ENCODE measurements at regions not wholly inside any gene's neighbourhood (a gene's known extent, or its start where the extent isn't known, plus 50 kb on each side); places are given as distances from the start of the nearest gene placed in this dataset.

DNA sequence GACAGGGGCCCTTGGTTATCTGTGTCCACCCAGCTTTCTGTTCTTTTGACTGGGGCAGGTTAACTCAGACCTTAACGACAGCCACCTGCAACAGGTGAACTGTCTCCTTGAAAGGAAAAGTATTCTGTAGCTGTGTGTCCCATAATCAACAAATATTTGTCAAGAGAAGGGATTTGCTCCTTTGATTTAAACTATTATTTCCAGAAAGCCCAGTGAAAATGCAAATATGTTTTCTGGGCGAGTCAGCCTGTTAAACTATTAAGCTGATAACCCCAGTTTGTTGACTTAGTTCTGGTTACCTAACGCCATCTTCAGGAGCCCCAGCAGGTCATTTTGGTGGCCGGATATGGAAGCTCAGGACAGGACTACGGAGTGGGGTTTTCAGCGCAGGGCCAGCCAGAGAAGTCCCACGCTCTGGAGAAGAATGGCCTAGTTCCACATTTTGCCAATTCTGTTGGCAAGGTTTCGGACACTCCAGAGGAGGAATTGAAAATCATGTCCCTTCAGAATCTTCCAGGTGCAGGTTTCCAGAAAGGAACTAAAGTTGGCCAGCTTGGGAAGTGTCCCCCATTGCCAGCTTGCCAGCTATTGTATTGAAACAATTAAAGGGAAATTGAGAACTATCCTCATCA, 54.5 kb downstream of the ADRA2A start:
- DNase-seq (ENCODE audit: low read depth in 2 of 2) = no peak

DNA sequence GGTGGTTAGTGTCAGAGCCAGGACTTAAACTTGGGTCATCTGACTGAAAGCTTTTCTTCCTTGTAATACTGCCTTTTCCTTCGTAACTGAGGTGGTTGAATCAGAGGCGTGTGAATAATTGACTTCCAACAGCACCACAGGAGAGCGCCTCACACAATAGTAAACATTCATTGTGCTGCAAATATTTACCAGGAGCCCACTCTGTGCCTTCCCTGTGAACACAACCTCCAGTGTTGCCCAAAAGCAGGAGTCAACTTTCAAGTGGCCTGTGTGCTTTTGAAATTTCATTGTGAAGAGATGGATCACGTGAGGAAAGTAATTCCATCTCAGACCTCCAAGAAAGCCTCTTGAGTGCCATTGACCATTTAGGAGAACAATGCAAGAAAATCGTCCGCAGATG, 60.2 kb downstream of the ADRA2A start:
- DNase-seq (ENCODE audit: low read depth in 2 of 2) = no peak

DNA sequence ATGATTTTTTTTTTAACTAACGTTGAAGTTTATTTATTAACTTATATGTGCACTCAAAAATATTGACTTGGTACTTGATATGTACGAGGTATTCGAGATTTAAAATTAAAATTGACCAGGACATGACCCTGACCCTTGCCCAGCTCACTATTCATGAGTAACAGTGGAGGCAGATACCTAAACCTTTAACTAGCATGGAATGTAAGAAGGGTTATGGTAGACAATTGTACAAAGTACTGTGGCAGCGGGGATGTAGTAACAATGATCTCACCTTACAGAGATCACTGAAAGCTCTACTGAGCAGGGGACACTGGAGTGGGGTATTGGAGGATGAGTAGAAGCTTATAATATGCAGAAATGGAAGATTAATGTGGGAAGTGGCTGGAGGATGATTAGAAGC, 60.8 kb downstream of the ADRA2A start:
- no peak for DNase-seq (ENCODE audit: low read depth in 2 of 2)

DNA sequence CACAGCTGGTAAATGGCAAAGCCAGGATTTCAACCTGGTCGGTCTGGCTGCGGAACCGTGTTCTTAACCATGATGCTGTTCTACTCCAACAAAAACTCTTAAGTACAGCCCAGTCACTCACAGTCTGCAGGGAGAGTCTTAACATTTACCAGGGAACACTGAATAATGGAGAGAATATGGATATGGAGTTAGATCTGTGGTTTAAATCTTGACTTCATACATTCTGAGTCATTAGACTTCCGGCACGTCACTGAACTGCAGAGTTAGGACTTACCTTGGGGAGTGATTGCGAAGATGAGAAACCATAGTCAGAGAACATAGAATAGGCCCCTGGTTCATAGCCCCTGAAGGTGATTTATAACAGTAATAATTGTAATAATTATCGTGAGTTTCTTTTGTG, 61.7 kb downstream of the ADRA2A start:
- DNase-seq (ENCODE audit: low read depth in 2 of 2) = no peak

DNA sequence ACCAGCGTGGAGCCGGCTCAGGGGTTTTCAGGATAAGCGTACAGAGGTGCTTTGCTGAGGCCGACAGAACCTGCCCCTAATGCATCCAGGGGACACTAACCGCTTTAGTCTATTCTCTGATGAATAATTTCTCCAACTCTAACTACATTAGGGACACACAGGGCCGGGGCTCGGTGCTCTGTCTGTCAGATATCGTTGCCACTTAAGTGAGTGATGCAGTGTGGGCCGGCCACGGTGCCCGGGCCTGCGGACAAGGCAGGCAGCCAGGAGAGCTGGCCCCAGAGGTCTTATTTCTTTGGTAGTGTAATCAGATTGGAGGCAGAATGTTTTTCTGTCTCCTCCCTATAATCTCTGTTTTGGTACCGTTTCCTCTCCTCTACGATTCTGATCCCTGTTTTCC, 62.7 kb downstream of the ADRA2A start:
- DNase-seq (ENCODE audit: low read depth in 2 of 2) = no peak

DNA sequence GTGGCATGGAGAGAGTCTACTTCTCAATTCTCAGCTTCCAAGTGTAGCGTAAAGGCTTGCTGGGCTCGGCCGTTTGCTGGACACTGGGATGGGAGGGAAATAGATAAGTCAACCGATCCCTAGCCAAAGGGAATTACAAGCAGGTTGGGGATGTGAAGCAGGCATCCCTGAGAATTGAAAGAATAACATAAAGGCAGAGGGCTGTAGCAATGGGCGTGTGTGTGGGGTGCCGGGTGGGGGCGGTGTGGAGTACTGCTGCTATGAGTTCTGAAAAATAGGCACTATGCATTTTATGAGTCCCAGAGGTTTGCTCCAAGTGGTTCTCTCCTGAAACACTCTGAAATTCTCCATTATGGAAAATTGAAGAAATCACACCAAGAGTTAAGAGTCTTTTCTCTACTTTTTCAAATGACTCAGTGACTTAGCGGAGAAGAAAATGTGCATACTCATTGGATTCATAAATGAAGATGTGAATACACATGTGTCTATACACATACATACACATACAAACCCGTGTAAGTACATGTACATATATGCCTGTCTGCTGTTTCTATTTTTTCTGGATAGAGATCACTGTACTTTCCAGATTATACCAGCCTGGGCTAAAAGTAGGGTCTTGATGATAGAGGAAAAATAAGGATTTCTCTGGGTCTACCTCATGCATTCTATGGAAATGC, 65.4 kb downstream of the ADRA2A start:
- DNase-seq (ENCODE audit: low read depth in 2 of 2) = no peak

DNA sequence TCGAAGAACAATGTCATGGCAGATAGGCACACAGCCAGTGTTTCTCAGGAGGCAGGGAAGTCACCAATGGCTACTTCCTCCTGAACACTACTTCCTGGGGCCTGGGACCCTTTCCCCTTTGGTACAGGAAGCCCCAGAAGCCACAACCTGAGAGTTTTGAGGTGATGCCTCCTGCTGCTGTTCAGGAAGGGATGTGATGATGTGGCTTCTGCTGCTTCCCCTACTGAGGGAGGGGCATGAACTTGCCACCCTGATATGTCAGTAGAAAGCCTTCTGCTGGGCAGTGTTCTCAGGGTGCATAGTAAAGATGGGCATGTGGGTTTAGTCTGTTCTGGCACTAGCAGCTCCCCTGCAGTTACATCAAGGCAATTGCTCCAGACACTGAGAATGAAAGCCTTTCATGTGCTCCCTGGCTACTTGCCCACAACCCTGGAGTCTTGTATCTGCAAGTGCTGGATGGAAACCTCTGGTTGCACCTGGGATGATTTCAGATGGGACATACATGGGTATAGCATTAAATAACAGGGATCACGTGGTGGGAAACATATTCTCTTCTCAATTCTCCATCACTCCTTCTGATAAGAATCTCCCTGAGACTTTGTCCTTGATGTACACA, 69.3 kb downstream of the ADRA2A start:
- DNase-seq (ENCODE audit: low read depth in 2 of 2) = no peak

DNA sequence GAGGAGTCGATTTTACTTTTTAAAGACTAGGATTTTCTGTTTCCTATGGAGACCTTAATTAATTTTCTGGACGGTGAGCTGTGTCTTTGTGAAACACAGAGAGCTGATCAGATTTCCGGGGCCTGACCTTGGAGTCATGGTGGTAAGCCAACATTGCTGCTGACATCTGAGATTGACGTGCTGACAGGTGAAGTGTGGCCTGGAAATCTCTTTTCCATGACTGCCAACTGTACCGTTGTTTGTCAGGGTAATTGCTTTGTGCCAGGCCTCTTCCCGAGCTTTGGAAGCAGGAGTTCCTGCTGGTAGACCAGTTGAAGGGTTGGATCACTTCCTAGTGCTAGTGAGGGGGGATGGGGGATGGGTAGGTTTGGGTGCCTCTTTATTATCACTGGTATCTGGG, 71.2 kb downstream of the ADRA2A start:
- no peak for DNase-seq (ENCODE audit: low read depth in 2 of 2)

DNA sequence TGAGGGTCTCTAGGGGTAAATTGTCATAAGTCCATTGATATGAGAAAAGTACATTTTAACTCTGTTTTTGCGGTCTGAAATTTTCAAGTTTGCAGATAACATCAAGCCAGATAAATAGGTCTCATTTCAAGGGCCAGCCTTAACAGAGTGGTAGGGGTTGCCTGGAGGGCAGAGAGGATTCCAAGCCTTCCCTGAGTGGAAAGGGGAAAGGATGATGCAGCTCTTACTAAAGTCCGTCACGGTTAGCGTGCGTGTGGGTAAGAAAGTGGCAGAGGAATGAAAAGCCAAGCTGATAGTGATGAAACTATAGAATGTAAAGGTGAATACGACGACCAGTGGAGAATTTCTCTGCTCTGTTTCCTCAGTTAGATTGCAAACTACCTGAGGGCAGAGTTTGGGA, 71.6 kb downstream of the ADRA2A start:
- DNase-seq (ENCODE audit: low read depth in 2 of 2) = no peak

DNA sequence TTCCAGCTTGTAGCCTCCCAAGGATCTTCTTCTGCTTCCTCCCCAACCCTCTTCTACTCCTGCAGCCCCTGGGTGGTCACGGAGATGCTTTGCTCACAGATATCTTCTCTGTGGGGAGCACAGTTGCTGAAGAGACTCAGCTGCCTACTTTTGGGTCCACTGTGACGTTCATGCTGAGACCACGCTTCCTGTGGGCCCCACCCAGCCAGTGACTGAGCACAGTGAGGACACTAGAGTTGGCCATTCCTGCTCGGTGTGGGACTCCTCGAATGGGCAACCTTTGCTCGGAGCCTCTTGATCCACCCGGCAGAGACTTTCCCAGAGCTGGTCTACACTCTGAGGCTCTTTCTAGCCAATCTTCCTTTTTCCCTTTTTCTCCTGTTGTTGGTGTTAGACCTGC, 73.9 kb downstream of the ADRA2A start:
- DNase-seq (ENCODE audit: low read depth in 2 of 2) = no peak

DNA sequence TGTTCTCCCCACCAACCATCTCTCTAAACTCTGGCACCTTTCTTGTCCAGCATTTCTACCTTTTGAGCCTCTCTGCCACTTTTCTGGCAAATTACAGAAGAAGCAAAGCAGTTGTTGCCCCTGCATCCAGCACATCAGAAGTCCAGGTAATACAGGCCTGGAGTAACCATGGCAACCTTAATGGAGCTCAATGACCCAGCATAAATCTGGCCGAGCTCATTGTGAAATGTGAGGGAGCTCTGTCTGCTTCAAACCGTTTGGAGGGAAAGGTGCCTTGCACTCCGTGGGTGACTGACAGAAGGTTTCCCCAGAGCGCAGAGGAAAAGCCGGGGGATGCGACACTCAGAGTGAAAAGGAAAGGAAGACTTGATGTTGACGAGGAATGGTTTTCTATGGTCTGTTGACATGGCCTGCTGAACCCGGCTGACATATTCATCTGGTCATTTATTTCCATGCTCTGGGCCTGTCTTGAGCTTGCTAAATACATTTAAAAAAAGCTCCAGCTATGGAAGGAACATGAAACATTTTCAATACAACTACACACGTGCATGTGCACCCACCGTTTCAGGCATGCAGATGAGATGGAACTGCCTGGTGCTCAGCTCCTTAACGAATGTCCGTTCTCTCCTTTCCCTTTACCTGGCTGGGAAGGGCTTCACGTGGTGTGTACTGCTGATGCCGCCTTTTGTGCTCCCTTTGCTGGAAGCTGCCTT, 74.9 kb downstream of the ADRA2A start:
- DNase-seq (ENCODE audit: low read depth in 2 of 2) = no peak

DNA sequence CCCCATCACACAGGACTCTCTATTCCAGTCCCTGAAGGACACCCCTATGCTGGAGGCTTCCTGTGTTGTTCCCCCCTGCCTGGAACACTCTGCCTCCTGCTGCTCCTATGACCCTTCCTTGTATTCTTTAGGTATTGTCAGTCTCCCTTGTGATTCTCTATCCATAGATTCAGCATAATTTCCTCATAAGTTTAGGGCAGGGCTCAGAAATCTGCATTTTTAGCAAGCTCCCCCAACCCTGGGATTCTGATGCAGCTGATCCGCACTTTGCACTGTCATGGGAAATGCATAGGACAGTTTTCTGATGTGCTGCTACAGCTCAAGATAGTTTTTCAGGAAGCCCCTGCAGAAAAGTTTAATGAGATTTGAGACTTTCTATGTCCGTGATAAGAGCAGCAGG, 79.9 kb downstream of the ADRA2A start:
- DNase-seq (ENCODE audit: low read depth in 2 of 2) = no peak

DNA sequence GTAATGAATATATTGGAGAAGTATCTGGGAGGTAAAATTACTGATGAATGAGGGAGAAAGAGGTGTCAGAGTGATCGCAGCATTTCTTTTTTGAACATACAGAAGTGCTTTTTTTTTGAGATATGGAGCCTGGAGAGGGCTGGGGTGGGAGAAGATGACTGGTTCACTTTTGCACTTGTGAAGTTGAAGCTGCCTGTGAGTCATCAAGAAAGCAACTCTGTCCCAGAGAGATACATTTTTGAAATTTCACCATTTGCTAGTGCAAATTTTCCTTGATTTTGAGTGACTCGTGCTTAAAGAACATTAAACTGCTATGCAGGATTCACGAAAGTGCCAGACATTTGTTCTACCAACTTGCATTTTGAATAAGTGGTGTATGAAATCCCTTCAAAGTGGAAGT, 81.8 kb downstream of the ADRA2A start:
- DNase-seq (ENCODE audit: low read depth in 2 of 2) = no peak

DNA sequence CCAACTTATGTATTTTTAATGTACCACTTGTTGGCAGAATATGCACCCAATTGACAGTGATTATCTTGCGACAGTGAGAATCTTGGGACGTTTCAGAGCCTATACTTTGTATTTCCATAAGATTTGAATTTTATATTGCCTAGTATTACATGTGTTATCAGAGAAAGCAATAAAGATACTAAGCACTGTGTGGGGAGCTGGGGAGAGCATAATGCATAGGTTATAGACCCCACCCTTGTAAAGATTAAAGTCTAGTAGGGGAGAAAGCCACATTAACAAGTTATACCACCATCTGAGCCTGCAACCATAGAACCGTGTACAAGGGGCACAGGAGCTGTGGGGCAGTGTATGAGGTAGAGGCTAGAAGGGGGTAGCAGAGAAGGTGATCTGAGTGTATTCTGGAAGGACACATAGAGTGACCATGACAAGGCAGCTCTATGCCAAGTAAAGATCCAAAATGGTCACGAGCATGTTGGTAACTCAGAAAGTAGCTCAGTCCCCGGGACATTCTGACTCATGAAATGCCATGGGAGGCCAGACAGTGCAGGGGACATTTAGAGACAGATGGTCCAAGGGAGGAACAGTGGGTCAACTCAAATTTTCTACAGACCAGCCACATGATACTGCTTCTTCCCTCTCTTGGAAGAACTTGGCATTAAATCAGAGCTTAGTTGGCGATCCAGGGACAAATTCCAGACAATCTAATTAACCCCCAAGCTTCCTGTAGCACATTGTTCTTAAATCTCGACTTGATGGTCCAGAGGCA, 84.5 kb downstream of the ADRA2A start:
- DNase-seq (ENCODE audit: low read depth in 2 of 2) = no peak

DNA sequence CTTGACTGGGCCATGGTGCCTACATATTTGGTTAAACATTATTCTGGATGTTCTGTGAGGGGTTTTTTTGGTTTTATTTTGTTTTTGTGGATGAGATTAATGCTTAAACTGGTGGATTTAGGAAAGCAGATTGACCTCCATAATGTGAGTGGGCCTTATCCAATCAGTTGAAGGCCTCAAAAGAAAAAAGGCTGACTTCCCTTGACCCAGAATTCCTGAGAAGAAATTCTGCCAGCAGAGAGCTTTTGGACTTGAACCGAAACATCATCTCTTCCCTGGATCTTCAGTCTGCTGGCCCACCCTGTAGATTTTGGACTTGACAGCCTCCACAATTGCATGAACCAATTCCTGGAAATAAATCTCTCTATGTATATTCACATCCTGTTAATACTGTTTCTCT, 94.4 kb downstream of the ADRA2A start:
- no peak for DNase-seq (ENCODE audit: low read depth in 2 of 2)

DNA sequence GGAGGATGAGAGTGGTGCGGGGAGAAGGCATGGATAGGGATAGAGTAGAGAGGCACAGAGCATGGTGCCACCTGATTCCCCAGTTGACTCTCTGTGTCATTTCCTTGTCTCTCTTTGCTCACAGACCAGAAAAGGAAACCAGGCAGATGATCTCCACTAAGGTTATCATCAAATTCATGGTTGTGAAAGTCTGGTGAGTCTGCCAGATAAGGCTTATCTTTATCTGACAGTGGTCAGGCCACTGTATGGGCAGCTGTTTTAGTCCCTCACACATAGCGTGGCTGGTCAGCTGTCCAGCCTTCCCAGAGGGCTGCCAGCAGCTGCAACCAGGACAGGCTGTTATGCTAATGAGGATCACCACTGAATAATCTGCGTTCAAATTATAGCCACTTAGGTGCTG, 99.0 kb downstream of the ADRA2A start:
- DNase-seq (ENCODE audit: low read depth in 2 of 2) = no peak

DNA sequence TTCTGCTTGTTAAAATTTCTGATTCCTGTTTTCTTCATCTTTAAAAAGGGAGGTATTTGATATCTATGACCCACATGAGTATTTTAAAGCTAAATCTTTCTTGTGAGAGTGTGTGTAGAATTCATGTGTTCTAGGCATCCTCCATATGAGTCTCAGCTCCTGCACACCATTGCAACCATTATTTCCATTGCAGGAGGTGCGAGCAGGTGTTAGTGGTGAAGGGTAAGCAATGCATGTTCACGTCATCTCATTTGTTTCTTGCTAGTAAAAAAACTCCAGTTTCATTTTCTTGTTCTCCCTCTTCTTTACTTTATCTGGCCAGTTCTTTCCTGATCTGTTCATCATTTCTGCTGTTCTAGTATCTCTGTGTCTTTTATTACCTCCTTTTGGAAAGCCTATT, 100.5 kb downstream of the ADRA2A start:
- no peak for DNase-seq (ENCODE audit: low read depth in 2 of 2)

DNA sequence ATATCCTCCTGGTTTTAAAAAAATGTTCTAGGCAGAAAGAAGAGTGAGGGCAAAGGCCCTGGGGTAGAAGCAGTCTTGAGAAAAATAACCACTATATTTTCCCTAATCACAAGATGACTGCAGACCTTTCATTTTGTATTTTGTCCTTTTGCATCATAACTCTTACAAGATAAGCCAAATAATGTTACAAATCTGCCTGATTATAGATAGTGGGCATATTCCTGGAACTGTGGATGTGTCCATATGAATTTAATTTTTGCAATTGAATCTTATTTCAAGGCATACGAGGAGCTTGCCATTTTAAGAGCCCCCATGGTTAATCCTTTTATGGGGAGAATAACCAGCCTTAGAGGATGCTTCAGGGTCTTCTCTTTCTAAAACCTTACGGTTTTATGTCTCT, 102.7 kb downstream of the ADRA2A start:
- no peak for DNase-seq (ENCODE audit: low read depth in 2 of 2)

DNA sequence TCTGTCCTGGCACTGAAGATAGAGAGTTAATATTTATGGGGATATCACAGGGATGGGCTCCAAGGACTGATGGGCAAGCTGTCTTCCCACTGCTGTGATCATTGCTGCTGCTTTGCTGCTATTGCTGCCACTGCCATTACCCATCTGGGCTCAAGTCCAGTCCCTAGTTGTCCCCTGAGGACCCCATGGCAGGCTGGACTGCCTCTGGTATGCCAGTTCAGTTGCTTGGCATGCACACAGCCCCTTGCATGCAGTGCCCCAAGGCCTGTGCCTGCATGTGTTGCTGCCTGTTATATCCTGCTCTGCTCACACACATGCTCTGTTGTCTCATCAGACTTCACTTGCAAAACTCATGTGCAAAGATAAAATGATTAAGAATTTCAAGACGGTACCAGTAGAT, 109.5 kb downstream of the ADRA2A start:
- no peak for DNase-seq (ENCODE audit: low read depth in 2 of 2)

DNA sequence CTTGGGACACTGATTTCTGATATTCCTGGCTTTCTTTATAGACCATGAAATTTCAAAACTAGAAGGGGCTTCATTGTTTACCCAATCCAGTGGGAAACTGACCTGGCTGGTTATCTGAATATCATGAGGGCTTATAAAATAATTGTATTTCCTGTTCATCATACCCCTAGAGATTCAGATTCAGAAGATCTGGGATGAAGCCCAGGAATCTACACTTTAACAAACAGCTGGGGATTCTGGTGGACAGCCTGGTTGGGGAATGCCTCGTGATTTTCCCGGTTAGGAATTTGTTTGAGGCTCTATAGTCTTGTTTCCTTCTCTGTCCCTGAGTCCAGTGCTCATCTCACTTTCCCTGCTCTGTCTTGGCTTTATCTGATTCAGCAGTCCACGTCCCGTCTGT, 110.3 kb downstream of the ADRA2A start:
- DNase-seq (ENCODE audit: low read depth in 2 of 2) = no peak

DNA sequence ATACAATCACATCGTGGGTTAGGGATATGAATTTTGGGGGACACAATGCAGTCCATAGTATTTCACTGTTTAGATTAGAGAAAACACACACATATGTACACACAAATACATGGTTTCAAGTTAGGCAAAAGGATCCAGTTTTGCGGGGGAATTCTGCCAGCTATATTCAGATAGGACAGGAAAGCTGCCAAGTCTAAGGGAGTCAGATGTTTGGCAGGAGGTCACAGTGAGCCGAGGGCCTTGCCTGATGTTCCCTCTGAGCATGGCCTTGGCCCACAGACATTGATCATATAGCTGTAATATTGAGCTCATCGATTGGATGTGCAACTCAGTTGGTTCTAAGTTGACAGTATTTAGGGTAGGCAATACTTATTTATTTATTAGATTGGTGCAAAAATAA, 122.8 kb downstream of the ADRA2A start:
- no peak for DNase-seq (ENCODE audit: low read depth in 2 of 2)

DNA sequence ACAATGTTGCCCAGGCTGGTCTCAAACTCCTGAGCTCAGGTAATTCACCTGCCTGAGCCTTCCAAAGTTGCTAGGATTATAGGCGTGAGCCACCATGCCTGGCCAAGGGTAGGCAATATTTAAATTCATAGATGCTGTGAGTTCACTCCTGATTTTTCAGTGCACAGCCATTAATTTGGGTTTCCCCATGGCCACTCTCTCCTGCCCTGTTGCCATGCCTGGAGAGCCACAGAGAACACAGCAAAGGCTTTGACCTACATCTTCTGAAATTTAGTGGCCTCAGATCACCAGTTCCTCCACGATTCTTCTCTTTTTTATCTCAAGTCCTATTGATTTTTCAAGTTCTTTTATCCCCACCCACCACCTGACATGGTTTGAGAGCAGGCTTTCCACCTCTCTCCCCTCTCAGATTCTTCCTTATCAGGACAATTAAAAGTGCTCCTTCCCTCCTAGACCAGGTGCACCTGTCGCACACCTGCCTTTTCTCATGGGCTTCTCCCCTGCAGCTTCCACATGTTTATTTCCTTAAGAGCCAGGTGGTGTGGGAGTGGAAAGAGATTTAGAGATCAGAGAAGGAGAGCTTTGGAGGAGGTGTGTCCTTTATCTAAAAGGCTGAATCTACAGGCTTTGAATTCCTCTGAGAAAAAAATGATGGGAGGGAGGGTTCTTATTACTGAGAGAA, 123.8 kb downstream of the ADRA2A start:
- no peak for DNase-seq (ENCODE audit: low read depth in 2 of 2)

All from activated CD8-positive, alpha-beta memory T cell treated with anti-CD3 and anti-CD28 coated beads for 4 hours (primary cell).